Esophagus muscularis mucosa (tissue), 3 donors: ENCODE measurements at regions not wholly inside any gene's neighbourhood (a gene's known extent, or its start where the extent isn't known, plus 50 kb on each side); places are given as distances from the start of the nearest gene placed in this dataset.
"Not testable (repeated sequence)": the region's sequence is repeated elsewhere in the genome, so short reads cannot be mapped to it uniquely, and the experiment has no call there.

Source experiments
- POLR2A ChIP-seq: fragments of 450-650 bp; IDR thresholded peaks from one replicate; pipeline ENCODE4 v1.6.1; 2017; ENCODE audit warnings: antibody characterized with exemption, moderate library complexity, mild to moderate bottlenecking, low read depth
- POLR2AphosphoS5 ChIP-seq, 2 donors: sonication (generic); formaldehyde crosslinking; IDR thresholded peaks; one replicate each; pipeline ENCODE4 v1.6.1; 2017; ENCODE audit warnings: antibody characterized with exemption in 2 of 2
- TF ChIP-seq, protein P1 (sequence below), 3 experiments: fragments of 200-600 bp in 2 of 3; fragments of 450-650 bp in 1 of 3; sonication (generic) in 2 of 3; IDR thresholded peaks; one replicate each; pipeline ENCODE4 v1.5.1; 2017 to 2019; ENCODE audit warnings: antibody characterized with exemption in 3 of 3, mild to moderate bottlenecking in 2 of 3, moderate library complexity in 1 of 3

DNA sequence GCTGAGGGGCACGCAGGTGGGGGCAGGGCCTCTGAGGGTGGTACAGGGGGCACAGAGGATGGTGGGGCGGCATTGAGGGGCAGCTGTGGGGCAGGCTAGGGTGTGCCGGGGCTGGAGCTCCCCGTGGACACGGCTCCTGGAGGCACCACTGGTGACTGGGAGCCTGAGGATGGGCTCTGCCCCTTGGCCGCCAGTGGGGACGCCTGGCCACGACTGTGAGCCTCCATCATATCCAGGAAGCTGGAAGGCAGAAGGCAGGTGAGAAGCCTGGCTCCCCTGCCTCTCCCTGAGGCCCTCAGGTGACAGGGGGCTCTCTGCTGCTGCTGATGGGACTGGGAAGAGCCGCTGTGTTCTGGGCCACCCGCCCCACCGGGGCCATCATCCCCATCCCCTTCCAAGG, 308.4 kb downstream of the CCDC74A start:
- TF ChIP-seq POLR2A; POLR2AphosphoS5 (IDR thresholded peaks at IDR 0.05): not testable (repeated sequence)
- TF ChIP-seq, protein P1, sequence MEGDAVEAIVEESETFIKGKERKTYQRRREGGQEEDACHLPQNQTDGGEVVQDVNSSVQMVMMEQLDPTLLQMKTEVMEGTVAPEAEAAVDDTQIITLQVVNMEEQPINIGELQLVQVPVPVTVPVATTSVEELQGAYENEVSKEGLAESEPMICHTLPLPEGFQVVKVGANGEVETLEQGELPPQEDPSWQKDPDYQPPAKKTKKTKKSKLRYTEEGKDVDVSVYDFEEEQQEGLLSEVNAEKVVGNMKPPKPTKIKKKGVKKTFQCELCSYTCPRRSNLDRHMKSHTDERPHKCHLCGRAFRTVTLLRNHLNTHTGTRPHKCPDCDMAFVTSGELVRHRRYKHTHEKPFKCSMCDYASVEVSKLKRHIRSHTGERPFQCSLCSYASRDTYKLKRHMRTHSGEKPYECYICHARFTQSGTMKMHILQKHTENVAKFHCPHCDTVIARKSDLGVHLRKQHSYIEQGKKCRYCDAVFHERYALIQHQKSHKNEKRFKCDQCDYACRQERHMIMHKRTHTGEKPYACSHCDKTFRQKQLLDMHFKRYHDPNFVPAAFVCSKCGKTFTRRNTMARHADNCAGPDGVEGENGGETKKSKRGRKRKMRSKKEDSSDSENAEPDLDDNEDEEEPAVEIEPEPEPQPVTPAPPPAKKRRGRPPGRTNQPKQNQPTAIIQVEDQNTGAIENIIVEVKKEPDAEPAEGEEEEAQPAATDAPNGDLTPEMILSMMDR (IDR thresholded peaks at IDR 0.05) = not testable (repeated sequence)
